DMS 273 (cell line): ENCODE measurements at regions not wholly inside any gene's neighbourhood (a gene's known extent, or its start where the extent isn't known, plus 50 kb on each side); places are given as distances from the start of the nearest gene placed in this dataset.

Experiments used
- DNase-seq: peaks from one replicate; lab custom pipeline; 2025; ENCODE audit not compliant: unreplicated experiment; lab: John Stamatoyannopoulos, UW

DNA sequence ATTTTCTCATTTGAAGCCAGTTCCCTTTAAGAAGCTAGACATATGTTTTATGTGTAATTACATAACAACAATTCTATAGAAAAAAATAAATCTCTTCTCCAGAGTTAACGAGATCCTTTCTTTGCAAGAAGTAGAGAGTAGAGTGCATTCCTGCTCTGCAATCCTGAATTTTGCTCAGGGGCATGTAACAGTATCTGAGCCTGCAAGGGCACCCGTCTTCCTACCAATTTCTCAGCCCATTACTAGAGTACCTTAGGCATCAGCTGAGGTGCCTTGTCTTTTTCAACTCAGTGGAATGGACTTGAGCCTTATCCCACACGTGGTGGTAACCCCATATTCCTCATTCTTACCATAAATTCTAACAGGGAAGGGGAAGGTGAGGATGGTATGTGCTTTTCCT lies 205.9 kb downstream of the IKZF2 start:
- DNase-seq: no peak

DNA sequence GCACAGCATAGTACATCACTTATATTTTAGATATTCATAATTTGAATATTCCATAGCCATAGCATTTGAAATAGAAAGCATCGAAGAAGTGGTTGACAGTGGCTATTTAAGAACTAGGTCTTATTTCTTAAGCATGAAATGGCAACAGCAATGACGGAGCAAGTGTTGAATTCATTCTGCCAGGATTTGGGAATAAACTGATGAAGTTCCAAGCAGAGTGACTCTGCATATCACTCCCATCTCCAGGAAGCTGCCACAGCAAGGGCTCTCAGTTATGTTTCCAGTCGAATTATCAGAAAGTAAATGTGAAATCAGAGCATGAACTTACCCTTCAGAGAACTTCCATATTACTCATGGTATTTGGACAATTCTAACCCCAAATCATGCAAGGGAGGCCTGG lies 208.1 kb downstream of the IKZF2 start:
- no peak for DNase-seq

DNA sequence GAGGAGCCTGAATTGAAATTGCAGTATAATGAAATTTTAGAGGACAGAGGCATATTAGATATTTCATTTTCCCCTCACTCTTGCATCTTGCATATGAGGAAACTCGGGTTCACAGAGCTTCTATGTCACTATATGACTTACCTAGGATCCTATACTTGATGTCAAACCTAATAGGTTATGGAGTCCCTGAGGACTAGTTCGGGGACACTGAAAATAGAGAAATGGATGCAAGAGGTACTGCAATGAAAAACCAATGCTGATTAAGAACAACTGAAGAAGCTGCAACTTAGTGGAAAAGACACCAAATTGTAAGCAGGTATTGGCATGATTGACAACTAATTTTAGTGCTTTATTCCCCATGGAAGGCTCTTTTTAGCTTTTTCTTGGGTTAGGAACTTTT lies 210.1 kb downstream of the IKZF2 start:
- DNase-seq: no peak

DNA sequence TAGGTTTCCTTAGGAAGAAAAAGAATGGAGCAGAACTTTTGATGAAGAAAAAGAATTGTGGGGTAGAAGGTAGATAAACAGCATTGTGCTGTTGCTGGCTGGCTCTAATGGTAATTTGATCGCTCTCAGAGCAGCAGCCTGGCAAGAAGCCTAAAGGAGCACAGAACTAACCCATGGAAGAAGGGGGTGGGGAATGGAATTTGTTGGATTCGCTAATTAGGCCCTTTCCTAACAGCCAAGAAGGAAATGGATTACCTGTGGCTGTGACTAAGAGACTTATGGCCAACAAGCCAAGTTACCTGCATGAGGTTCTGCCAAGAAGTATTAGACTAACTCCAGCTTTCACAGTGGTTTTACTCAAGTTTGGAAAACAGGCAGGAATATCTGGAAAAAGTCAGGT lies 210.6 kb downstream of the IKZF2 start:
- DNase-seq: peak; percentile 88

DNA sequence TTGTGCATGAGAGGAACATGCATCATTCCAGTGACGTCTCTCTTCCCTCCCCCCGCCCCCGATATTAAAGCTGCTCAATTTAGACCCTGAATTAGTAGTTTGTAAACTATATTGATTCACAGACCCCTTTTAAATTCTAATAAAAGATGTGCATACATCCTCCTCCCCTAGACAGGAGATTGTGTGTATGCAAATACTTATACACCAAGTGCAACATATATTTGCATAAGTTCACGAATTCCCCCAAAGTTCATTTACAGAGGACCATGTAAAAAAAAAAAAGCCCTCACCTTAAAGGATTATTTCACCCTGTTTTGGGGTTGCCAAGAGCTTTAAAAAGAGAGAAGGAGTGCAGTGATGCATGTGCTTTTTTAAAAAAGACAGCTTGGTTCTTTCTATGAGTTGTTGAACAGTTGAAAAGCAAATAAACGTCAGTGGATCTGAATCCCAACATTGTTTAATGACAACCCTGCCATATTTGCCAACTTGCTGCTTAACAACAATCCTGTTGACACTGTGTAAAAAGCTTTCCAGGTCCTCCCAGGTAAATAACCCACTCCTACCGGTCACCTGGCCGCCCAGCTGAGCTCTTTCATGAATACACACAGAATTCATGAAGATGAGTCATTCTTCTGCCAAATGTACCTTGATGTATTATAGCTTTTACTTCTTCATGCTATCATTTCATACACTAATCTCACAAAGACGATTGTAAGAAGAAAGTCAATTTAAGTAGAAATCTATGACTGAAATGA lies 211.5 kb downstream of the IKZF2 start:
- DNase-seq: no peak

DNA sequence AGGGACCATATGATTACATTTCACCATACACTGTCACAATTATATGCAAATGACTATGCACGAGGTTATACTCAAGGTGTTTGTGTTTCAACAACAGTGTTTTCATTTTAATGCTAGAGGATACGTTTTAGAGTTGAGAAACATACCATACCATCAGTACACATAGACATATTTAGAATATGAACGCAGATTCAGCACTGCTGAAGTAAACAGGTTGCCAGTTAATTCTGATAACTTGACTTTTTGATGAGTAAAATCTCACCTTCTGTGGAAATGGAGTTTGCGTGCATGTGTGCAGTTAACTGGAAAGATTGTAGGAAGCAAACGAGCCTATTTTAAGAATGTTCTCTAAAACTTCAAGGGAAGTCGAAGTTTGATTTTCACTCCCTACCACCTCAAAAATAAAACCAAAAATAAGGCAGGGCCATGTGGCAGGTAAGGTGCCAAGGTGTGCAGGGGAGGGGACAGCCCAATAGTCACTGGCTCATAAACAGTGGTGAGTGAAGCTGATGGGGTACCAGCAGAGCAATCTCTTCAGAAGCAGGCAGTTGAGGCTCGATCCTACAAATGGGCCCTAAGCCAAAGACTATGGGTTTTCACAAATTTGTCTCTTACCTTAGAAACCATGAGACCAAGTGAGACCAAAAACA lies 213.1 kb downstream of the IKZF2 start:
- no peak for DNase-seq

DNA sequence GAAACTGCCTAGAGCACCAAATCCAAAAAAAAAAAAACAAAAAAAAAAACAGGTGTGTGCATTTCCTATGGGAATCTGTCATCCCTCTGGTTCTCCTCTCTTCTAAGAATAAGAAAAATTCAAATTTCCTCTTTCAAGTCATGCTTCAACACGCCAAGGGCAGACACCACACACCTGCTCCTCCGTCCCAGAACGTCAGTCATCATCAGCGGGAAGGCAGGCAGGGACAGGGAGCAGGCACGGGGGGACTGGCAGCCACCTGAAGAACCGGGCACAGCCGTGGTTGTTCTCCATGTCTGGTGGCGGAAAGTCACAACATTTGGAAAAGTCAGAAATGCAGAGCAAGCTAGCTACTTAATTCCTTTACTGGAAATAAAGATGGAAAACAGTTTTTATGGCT lies 214.8 kb downstream of the IKZF2 start:
- peak; percentile 5 for DNase-seq

DNA sequence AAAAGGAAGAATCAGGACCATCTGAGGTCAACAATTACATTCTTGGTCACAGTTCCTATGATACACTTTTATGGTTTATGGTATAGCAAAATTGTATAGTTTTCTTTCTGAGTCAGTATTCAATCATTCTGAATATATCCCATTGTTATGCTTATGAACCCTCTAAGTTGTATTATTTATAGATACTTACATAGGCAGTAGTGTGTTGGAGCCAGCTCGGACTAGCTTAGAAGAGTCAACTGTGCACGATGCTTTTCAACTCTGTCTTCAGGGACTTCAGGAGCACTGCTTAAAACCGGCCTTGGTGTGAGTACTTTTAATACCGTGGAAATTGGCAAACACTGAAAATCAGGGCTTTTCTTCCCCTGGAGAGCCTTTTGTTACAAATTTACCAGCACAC lies 215.7 kb downstream of the IKZF2 start:
- no peak for DNase-seq

DNA sequence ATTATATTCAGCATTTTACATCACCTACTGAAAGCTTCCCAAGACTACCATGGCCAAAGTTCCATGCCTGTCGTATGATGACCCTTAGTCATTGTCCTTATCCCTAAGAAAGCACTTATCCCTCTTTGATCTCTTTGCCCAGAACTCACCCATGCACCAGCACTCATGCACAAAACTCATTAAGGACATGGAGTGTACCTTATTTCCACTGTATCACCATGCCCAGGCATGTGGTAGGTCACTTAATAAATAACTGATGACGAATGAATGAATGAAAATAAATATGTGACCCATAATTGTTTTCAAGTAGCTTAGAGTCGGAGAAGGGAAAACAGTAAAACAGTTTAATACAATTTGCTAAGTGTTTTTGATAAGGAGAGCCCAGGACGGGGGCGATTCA lies 220.1 kb downstream of the IKZF2 start:
- no peak for DNase-seq

DNA sequence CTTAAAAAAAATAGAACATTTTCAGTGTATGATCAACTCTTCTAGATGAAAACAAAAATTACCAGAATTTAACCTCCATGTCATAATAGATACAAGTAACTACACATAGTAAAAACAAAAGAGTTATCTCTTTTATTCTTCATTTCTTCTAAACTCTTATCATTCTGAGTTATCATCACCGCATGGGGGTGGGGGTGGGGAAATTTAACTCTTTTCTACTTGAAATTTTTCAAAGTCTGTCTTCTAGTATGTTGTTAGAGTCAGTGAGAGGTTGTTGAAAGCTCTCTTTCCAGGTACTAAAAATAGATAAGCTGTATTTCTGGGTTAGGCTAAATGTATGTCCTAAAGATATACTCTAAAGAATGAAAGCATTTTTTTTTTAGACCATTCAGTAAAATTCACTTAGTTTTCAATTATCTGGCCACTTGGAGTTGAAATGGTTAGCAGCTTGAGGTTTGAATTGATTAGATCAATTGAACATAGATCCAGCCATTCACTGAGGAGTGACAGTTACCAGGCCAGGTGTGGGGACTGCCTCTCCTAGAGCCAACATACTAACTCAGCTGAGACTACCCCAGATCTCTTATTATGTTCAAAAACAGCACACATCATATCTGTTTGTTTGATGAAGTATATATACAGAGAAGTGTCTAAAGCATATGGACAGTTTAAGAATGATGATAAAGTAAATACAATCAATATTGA lies 220.7 kb downstream of the IKZF2 start:
- DNase-seq: no peak

DNA sequence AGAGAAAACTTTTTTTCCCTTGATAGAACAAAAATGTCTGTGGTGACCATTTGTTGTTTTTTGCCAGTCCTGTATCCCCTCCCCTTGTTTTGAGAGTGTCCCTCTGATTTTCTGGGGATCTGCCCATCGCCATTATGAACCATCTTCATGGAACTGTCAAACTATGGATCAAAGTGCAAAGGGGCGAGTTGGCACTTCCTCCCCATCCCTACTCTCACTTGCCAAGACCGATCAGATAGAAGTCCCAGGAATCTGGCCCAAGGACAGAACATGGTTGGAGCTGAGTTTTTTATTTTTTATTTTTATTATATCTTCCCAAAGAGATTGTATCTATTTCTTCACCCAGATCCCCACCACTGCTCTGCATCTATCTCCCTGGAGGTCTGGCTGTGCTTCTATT lies 221.4 kb downstream of the IKZF2 start:
- no peak for DNase-seq

DNA sequence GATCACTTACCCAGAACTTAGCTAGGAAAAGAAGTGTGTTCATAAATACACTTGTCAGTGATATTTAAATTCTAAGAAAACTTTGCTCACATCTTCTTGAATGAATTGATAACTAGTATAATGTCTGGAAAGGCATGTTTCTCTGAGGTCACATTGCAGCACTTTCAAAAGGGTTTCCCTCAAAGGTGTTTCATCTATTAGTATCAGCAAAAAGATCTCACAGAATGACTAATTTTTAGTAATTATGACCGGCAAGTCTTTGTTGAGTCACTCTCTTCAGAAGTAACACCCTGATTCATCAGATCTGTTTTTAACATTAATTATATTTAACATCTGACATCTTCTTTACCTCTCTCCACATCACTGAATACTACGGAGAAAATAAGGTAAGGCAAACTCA lies 222.3 kb downstream of the IKZF2 start:
- DNase-seq: no peak

DNA sequence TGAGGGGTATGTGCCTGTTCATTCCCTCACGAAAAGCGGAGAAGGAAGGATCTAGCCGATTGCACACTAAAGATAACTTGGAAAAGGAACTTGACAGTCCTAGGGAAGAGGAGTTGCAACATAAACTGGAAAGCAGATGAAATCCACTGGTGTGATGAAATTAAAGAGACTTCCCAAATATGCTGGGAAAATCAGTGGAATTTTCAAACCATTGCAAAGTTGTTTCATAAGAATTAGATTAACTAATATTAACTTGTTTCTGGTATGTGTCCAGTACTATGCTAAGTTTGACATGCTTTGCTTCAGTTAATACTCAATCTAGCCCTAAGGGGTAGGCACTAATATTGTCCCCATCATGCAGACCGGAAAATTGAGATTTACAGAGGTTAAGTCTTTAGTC lies 222.7 kb downstream of the IKZF2 start:
- DNase-seq: no peak

DNA sequence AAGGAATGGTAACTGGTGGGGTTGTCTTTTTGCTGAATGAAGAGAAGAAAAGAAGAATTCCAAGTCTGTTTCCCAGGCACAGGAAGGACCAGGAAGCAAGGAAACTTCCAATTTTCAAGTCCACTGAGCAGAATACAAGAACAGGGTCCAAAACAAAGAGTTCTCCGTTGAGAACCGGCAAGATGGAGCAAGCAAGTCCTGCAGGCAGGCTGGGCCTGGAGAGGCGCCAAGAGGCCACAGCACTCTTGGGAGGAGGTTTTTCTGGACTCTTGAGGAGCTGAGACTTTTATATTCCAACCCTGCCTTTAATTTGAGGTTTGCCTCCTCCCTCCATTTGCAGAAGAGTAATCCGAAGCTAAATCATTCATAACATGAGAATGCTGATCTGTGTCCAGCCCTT lies 224.5 kb downstream of the IKZF2 start:
- peak; percentile 9 for DNase-seq

DNA sequence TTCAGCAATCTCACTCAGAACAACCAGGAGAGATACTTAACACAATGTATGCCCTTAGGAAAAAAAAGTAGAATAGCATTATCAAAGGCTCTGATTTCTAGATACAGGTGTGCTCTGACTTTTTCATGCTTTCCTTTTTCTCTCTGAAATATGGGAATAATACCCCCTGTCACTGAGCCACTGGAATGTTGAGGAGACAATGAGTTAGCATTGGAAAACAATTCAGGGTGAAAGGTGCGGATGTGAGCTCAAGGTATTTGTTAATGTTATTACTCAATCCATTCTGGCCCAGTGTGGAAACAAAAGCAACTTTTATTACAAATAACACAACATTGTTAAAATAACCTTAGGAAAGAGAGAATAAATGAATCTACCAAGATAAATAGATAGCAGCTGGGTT lies 228.0 kb downstream of the IKZF2 start:
- DNase-seq: no peak

DNA sequence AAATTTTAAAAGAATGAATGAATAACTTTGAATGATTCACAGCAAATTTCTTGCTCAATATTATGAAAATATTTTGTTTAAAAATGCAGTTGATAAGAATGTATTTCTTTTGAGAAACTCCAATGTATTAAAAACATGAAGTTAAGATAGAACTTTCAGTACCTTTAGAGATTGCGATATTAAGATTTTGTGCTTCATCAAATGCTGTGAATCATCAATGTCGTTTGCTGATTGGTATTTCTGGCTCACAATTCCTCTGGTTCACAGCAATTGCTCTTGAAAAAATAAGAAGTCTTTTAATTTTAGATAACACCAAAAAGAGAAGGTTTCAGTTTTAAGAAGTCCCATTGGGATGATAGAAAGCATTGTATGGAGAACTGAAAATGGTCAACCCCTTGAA lies 228.7 kb downstream of the IKZF2 start:
- no peak for DNase-seq

DNA sequence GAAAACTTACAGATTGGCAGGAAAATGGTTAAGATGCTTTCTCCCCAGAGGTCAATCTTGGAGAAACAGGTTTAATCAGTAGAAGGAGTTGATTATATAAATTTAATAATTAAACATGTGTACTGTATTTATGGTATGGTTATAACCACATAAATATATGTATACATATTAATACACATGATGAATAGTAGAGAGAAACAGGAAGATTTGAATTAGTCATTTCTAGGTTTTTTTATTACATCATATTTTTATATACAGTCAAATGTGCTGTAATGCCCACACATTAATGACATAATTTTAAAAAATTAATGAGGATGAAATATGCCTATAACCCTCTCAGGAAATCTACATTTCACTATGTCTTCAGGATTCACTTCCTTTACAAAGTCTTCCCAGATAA lies 229.7 kb downstream of the IKZF2 start:
- no peak for DNase-seq

DNA sequence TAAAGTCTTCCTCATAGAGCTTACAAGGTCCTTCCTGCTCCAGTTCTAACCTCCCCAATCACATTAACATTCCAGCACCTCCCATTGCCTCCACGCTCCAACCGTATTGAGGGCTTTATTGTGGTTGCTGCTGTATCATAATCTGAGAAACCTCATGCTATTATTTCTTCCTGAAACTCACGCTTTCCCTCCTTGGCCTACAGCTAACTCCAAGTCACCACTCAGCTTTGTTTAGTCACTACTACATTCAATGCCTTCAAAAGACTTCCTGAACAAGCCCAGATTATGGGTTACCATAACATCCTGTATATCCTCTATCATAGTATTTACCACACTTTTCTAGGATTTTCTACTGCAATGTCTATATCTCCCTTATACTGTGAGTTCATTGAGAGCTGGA lies 230.4 kb downstream of the IKZF2 start:
- no peak for DNase-seq

DNA sequence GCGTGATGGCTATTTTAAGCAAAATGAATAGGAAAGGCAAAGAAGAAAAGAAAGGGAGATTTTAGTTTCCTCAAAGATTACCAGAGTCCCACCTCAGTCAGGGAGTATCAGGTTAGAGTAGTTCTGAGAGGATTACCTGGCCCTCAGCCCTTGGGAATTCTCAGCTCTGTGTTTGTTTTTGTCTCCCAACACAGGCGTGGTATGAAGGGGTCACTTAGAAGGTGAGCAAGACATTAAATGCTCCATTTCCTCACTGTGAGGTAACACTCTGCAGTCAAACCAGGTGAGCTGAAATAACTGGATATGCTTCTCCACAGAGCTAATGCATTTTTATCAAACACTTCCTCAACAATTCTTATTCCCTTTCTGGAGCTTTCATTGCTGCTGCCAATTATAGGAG lies 232.2 kb downstream of the IKZF2 start:
- no peak for DNase-seq

DNA sequence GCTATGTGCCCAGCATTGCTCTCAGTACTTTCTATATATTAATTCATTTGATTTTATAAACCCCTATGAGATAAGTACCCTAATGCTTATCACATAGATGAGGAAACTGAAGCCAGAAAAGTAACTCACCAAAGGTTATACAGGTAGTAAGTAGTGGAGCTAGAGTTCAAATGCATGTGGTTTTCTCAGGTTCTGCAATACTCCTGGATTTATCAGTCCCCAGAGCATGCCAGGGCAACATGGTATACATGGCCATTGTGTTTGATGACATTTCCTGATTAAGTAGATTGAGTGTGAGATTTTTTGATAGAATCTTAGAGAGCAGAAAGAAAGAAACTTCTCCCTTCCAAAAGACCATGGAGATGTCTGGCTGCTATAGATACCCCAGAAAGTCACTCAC lies 233.1 kb downstream of the IKZF2 start:
- no peak for DNase-seq

DNA sequence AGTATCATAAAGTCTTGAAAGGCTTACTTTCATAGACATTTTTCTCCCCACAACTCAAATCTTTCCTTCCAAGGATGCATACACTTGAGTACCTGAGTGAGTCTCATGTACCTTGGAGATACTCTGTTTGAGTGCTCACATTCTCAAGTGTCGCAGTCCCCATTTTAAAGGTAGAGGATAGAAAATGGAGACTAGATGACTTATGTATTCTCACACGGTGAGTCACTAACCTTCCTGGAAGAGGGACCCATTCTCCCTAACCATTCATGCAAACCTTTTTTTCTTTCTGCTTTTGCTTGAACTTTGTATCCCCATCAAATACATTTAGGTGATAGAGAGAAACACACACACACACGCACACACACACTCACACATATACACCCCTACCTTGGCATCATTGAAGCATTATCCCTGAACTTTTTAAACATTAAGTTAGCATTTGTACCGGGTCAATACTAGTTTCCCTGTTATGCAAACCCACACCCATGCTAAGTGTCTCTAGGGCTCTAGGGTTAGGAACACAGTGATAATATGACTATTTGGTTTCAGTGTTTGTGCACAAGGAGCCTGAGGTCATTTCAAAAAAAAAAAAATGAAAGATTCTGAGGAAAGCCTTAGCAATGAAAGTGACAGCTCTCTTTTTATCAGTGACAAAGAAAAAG lies 236.2 kb downstream of the IKZF2 start:
- no peak for DNase-seq

DNA sequence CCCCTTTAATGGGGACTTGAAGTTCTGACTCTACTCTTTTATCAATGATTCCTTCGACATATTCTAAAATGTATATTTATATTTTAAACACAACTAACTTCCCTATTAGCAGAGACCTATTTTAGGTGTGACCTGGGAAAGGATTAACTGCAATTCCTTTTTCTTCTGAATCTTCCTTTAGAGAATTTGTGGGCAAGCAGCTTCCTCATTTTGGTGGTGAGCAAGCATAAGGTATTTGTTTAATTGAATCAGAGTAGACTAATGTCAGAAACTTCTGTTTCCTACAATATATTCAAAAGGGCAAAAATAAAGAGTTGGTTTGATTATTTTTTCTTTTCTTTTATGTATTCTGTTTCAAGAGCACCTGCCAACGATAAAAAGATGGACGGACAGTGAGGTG lies 237.0 kb downstream of the IKZF2 start:
- DNase-seq: no peak
